Peyer's patch (tissue), 4 donors: ENCODE measurements at regions not wholly inside any gene's neighbourhood (a gene's known extent, or its start where the extent isn't known, plus 50 kb on each side); places are given as distances from the start of the nearest gene placed in this dataset.

Source experiments
- DNase-seq, 3 donors: peaks; one replicate each; pipeline ENCODE4 v3.0.0-alpha.2; 2017 to 2019
- H3K27ac ChIP-seq, 4 donors: fragments of 200-600 bp; sonication (generic); one replicate each; pipeline ENCODE4 v1.5.1; 2016 to 2019
- H3K27me3 ChIP-seq, 2 donors: fragments of 200-600 bp; sonication (generic); one replicate each; pipeline ENCODE4 v1.5.1; 2019
- H3K36me3 ChIP-seq, 3 donors: fragments of 200-600 bp; sonication (generic); one replicate each; pipeline ENCODE4 v1.5.1; 2016 to 2019
- H3K4me1 ChIP-seq, 4 donors: fragments of 200-600 bp; sonication (generic); one replicate each; pipeline ENCODE4 v1.5.1; 2016 to 2019
- H3K4me3 ChIP-seq, 4 donors: fragments of 200-600 bp; sonication (generic); 1 replicate in 3 of 4; 2 replicates in 1 of 4; pipeline ENCODE4 v1.5.1; 2016 to 2019; ENCODE audit warnings: mild to moderate bottlenecking in 1 of 4
- H3K9me3 ChIP-seq, 4 donors: fragments of 200-600 bp; sonication (generic); one replicate each; pipeline ENCODE4 v1.5.1; 2016 to 2019; ENCODE audit warnings: mild to moderate bottlenecking in 1 of 4
- CTCF ChIP-seq, 6 experiments: fragments of 450-650 bp in 4 of 6; fragments of 200-600 bp in 2 of 6; sonication (generic) in 1 of 6; IDR thresholded peaks; one replicate each; pipeline ENCODE4 v1.5.1; 2017 to 2019; ENCODE audit warnings: antibody characterized with exemption in 6 of 6, mild to moderate bottlenecking in 3 of 6, moderate library complexity in 1 of 6
- POLR2A ChIP-seq, 2 donors: fragments of 450-650 bp; IDR thresholded peaks; one replicate each; pipeline ENCODE4 v1.5.1; 2017; ENCODE audit warnings: antibody characterized with exemption in 2 of 2, mild to moderate bottlenecking in 2 of 2, moderate library complexity in 2 of 2

GRCh38 chr9:103714992-103715391 is 379.1 kb upstream of the SMC2 start:
- H3K27me3 ChIP-seq = no peaks in the 10 kb centered on the region
- TF ChIP-seq CTCF (IDR thresholded peaks at IDR 0.05) (no peak), POLR2A (IDR thresholded peaks at IDR 0.05) (no peak)
- H3K9me3 ChIP-seq = no peaks in the 10 kb centered on the region
- no peak overlapping the region for H3K4me3 ChIP-seq
- H3K36me3 ChIP-seq = no peaks in the 10 kb centered on the region
- H3K27ac ChIP-seq = no peak overlapping the region
- no peaks in the 10 kb centered on the region for H3K4me1 ChIP-seq
- DNase-seq = no peak

- Histone ChIP-seq H3K27me3 (no peaks in the 10 kb centered on the region), H3K4me3 (no peak overlapping the region), H3K36me3 (no peaks in the 10 kb centered on the region), H3K4me1 (no peaks in the 10 kb centered on the region), H3K9me3 (no peaks in the 10 kb centered on the region), H3K27ac (no peak overlapping the region)
- TF ChIP-seq CTCF (IDR thresholded peaks at IDR 0.05) (no peak), POLR2A (IDR thresholded peaks at IDR 0.05) (no peak)
- no peak for DNase-seq
These were observed 373.1 kb upstream of the SMC2 start for GRCh38 chr9:103721056-103721455.

- Histone ChIP-seq H3K4me3 (no peak overlapping the region), H3K4me1 (no peaks in the 10 kb centered on the region), H3K27ac (no peak overlapping the region), H3K9me3 (no peaks in the 10 kb centered on the region), H3K27me3 (no peaks in the 10 kb centered on the region), H3K36me3 (no peaks in the 10 kb centered on the region)
- TF ChIP-seq POLR2A (IDR thresholded peaks at IDR 0.05) (no peak), CTCF (IDR thresholded peaks at IDR 0.05) (no peak)
- DNase-seq = no peak
These were observed 363.2 kb upstream of the SMC2 start for GRCh38 chr9:103730866-103731265.

GRCh38 chr9:103731541-103731940 is 362.6 kb upstream of the SMC2 start:
- TF ChIP-seq CTCF (IDR thresholded peaks at IDR 0.05) (no peak), POLR2A (IDR thresholded peaks at IDR 0.05) (no peak)

GRCh38 chr9:103734471-103734870 is 359.6 kb upstream of the SMC2 start:
- no peaks in the 10 kb centered on the region for H3K4me1 ChIP-seq
- DNase-seq = no peak
- no peak for TF ChIP-seq POLR2A (IDR thresholded peaks at IDR 0.05)

More at GRCh38 chr9:103731541-103731940, 362.6 kb upstream of the SMC2 start:
- DNase-seq = no peak
- no peaks in the 10 kb centered on the region for H3K36me3 ChIP-seq
- no peaks in the 10 kb centered on the region for H3K9me3 ChIP-seq
- H3K4me3 ChIP-seq = no peak overlapping the region
- H3K4me1 ChIP-seq = no peaks in the 10 kb centered on the region
- H3K27ac ChIP-seq = no peak overlapping the region
- H3K27me3 ChIP-seq = no peaks in the 10 kb centered on the region

GRCh38 chr9:103755441-103755840 is 338.7 kb upstream of the SMC2 start:
- no peak overlapping the region for H3K4me3 ChIP-seq
- H3K27me3 ChIP-seq = no peaks in the 10 kb centered on the region
- no peak overlapping the region for H3K27ac ChIP-seq
- no peaks in the 10 kb centered on the region for H3K36me3 ChIP-seq
- no peaks in the 10 kb centered on the region for H3K9me3 ChIP-seq
- H3K4me1 ChIP-seq = no peaks in the 10 kb centered on the region
- DNase-seq = no peak
- no peak for TF ChIP-seq POLR2A (IDR thresholded peaks at IDR 0.05)

More at GRCh38 chr9:103734471-103734870, 359.6 kb upstream of the SMC2 start:
- Histone ChIP-seq H3K9me3 (no peaks in the 10 kb centered on the region), H3K27me3 (no peaks in the 10 kb centered on the region), H3K27ac (no peak overlapping the region), H3K4me3 (no peak overlapping the region), H3K36me3 (no peaks in the 10 kb centered on the region)

GRCh38 chr9:103755986-103756385 is 338.1 kb upstream of the SMC2 start:
- no peaks in the 10 kb centered on the region for H3K27me3 ChIP-seq
- H3K36me3 ChIP-seq = no peaks in the 10 kb centered on the region
- no peak for DNase-seq
- TF ChIP-seq POLR2A (IDR thresholded peaks at IDR 0.05) = no peak
- TF ChIP-seq CTCF (IDR thresholded peaks at IDR 0.05) = no peak
- H3K9me3 ChIP-seq = no peaks in the 10 kb centered on the region
- H3K4me1 ChIP-seq = no peaks in the 10 kb centered on the region
- H3K4me3 ChIP-seq = no peak overlapping the region
- no peak overlapping the region for H3K27ac ChIP-seq
